ENCODE measurements at regions not wholly inside any gene's neighbourhood (a gene's known extent, or its start where the extent isn't known, plus 50 kb on each side); places are given as distances from the start of the nearest gene placed in this dataset.

DNA sequence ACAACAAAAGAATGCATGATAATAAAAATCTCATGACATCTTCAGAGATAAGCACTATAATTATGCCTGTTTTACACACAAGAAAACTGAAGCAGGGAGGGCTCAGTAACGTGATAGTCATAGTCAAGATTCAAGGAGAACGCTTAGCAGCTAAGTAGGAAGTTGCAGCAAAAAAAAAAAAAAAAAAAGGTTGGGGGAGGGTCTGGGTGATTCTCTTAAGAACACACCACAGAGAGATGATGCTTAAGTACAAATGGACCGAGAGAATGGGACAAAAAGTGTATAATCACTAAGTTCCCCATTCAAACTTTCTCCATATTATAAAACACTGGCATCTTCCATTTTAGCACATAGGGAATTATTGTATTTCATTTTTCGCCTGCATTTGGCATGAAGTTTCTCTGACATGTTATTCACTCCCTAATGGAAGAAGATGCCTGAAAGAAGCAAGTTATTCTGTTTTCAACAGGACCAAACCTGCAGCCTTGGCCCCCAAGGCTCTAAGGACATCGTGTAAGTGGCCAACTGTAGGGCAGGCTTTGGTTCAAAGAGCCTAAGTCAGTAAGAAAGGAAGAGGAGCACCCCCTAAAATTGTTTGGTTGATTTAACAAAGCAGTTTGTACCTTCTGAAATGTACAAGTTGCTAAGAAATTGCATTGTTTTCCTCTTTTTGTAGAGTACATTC, 142.9 kb upstream of the TMPO start:
- TF ChIP-seq POLR2A (IDR thresholded peaks at IDR 0.05; ENCODE audit: low read length) (no peak), GATA1 (IDR thresholded peaks at IDR 0.05; ENCODE audit: low read depth, low read length) (no peak)
